Choroid plexus epithelial cell (primary cell): ENCODE measurements at regions not wholly inside any gene's neighbourhood (a gene's known extent, or its start where the extent isn't known, plus 50 kb on each side); places are given as distances from the start of the nearest gene placed in this dataset.

Experiments used
- DNase-seq: peaks from one replicate; pipeline ENCODE4 v3.0.0-alpha.2; 2010; ENCODE audit warnings: low read depth
- H3K4me3 ChIP-seq: 2 replicates; pipeline ENCODE4 v1.5.1; 2011; ENCODE audit warnings: low read depth, mild to moderate bottlenecking, control low read depth, low read length, moderate library complexity
- CTCF ChIP-seq: conservative IDR thresholded peaks from 2 replicates; pipeline ENCODE4 v1.5.1; 2011; ENCODE audit warnings: low read depth, mild to moderate bottlenecking, control low read depth, inconsistent platforms, low read length, moderate library complexity

- DNase-seq, result no peak
- no peak overlapping the region for H3K4me3 ChIP-seq
- no peak for TF ChIP-seq CTCF
Measured at GRCh38 chr2:10235909-10236550, 66.7 kb upstream of the HPCAL1 start.

GRCh38 chr2:10236571-10237391 is 65.9 kb upstream of the HPCAL1 start:
- no peak for TF ChIP-seq CTCF
- DNase-seq, result no peak
- no peak overlapping the region for H3K4me3 ChIP-seq

GRCh38 chr2:10237392-10238321 is 65.0 kb upstream of the HPCAL1 start:
- no peak for TF ChIP-seq CTCF
- H3K4me3 ChIP-seq, result no peak overlapping the region
- no peak for DNase-seq

GRCh38 chr2:10238396-10238795 is 64.3 kb upstream of the HPCAL1 start:
- DNase-seq, result no peak
- no peak for TF ChIP-seq CTCF
- no peak overlapping the region for H3K4me3 ChIP-seq

GRCh38 chr2:10238991-10239485 is 63.7 kb upstream of the HPCAL1 start:
- no peak overlapping the region for H3K4me3 ChIP-seq
- TF ChIP-seq CTCF, result no peak
- no peak for DNase-seq

GRCh38 chr2:10239561-10239967 is 63.1 kb upstream of the HPCAL1 start:
- TF ChIP-seq CTCF, result peak; percentile 15
- no peak for DNase-seq
- H3K4me3 ChIP-seq, result no peak overlapping the region
